Ovary (tissue), 7 donors: ENCODE measurements at regions not wholly inside any gene's neighbourhood (a gene's known extent, or its start where the extent isn't known, plus 50 kb on each side); places are given as distances from the start of the nearest gene placed in this dataset.

Source experiments
- DNase-seq, 5 donors: peaks; one replicate each; pipeline ENCODE4 v3.0.0-alpha.2; 2019 to 2020
- H3K27ac ChIP-seq, 2 donors: fragments of 200-600 bp; one replicate each; pipeline versions ENCODE4 v1.5.1 to v1.8.0; 2019 to 2022
- H3K27me3 ChIP-seq: fragments of 200-600 bp; one replicate; pipeline ENCODE4 v1.8.0; 2022
- H3K36me3 ChIP-seq: fragments of 200-600 bp; sonication (generic); one replicate; pipeline ENCODE4 v1.5.1; 2019
- H3K4me1 ChIP-seq: one replicate; pipeline ENCODE4 v1.8.1; 2013; ENCODE audit warnings: mild to moderate bottlenecking, moderate library complexity; ENCODE audit not compliant: insufficient read depth
- H3K4me3 ChIP-seq: fragments of 200-600 bp; sonication (generic); one replicate; pipeline ENCODE4 v1.5.1; 2017
- H3K9me3 ChIP-seq, 2 donors: fragments of 200-600 bp in 1 of 2; sonication (generic) in 1 of 2; one replicate each; pipeline versions ENCODE4 v1.5.1 to v1.8.1; 2013 to 2019; ENCODE audit warnings: mild to moderate bottlenecking in 1 of 2, moderate library complexity in 1 of 2
- CTCF ChIP-seq, 3 donors: fragments of 450-650 bp in 2 of 3; fragments of 200-600 bp in 1 of 3; IDR thresholded peaks; one replicate each; pipeline versions ENCODE4 v1.5.1 to v1.8.0; 2016 to 2022; ENCODE audit warnings: antibody characterized with exemption in 3 of 3, mild to moderate bottlenecking in 1 of 3
- EP300 ChIP-seq: sonication (generic); formaldehyde crosslinking; IDR thresholded peaks from one replicate; pipeline ENCODE4 v1.6.1; 2017; ENCODE audit warnings: antibody characterized with exemption
- POLR2A ChIP-seq: fragments of 450-650 bp; IDR thresholded peaks from one replicate; pipeline ENCODE4 v1.6.1; 2017; ENCODE audit warnings: antibody characterized with exemption, mild to moderate bottlenecking, moderate library complexity
- WGBS, 3 donors: extraction: QIAGEN DNeasy Blood & Tissue Kit in 1 of 3; methylation state at CpG; one replicate each; pipeline versions ENCODE4 v1.1.5 to v1.1.7; 2013 to 2017; 5-methylcytosine and 5-hydroxymethylcytosine counted together
- intact Hi-C, 4 donors: fragments of 100-400 bp; cut with DNase I; formaldehyde crosslinking; loops; one replicate each; pipeline versions ENCODE4 v1.11.0 to v1.15.1; 2022 to 2023
- donor health status: DM: no; HTN: no; CAD: no; lungs with moderate emphysema.
- donor health status: DM: no; HTN: no; CAD: no.
- donor health status: Bipolar disorder and iron deficiency.
- donor health status: DM: no; HTN: no; CAD: no.
- donor health status: DM: yes; HTN: yes; CAD: no.

- no peak overlapping the region for H3K4me3 ChIP-seq
- TF ChIP-seq POLR2A (no peak), CTCF (IDR thresholded peaks at IDR 0.05) (no peak), EP300 (no peak)
- no peak overlapping the region for H3K27ac ChIP-seq
- WGBS, 3 donors = 51 to 57% (median 55%) methylated on average over 4 of the region's 4 CpGs
- H3K9me3 ChIP-seq = no peaks in the 10 kb centered on the region
- no peaks in the 10 kb centered on the region for H3K27me3 ChIP-seq
- no peaks in the 10 kb centered on the region for H3K4me1 ChIP-seq
- intact Hi-C loops = no loop called here
- H3K36me3 ChIP-seq = no peaks in the 10 kb centered on the region
- DNase-seq = no peak
These were observed 513.4 kb upstream of the SLC35B3 start for GRCh38 chr6:8948733-8949132.

- no peaks in the 10 kb centered on the region for H3K9me3 ChIP-seq
- intact Hi-C loops = no loop called here
- H3K27ac ChIP-seq = no peak overlapping the region
- no peak overlapping the region for H3K4me3 ChIP-seq
- H3K27me3 ChIP-seq = no peaks in the 10 kb centered on the region
- H3K36me3 ChIP-seq = no peaks in the 10 kb centered on the region
- H3K4me1 ChIP-seq = no peaks in the 10 kb centered on the region
- DNase-seq = no peak
- TF ChIP-seq CTCF (IDR thresholded peaks at IDR 0.05) = no peak
- no peak for TF ChIP-seq EP300
- TF ChIP-seq POLR2A = no peak
- 50 to 81% (median 55%) methylated on average over 4 of the region's 4 CpGs for WGBS, 3 donors
These were observed 512.6 kb upstream of the SLC35B3 start for GRCh38 chr6:8947900-8948299.

GRCh38 chr6:8944548-8944947, 509.2 kb upstream of the SLC35B3 start:
- intact Hi-C loops = no loop called here
- 26 to 41% (median 29%) methylated on average over 3 of the region's 3 CpGs for WGBS, 3 donors
- DNase-seq = no peak
- Histone ChIP-seq H3K4me1 (no peaks in the 10 kb centered on the region), H3K27ac (no peak overlapping the region), H3K4me3 (no peak overlapping the region), H3K27me3 (no peaks in the 10 kb centered on the region), H3K36me3 (no peaks in the 10 kb centered on the region), H3K9me3 (no peaks in the 10 kb centered on the region)
- no peak for TF ChIP-seq POLR2A
- no peak for TF ChIP-seq EP300
- no peak for TF ChIP-seq CTCF (IDR thresholded peaks at IDR 0.05)

- H3K27me3 ChIP-seq = no peaks in the 10 kb centered on the region
- H3K36me3 ChIP-seq = no peaks in the 10 kb centered on the region
- intact Hi-C loops = no loop called here
- TF ChIP-seq EP300 (no peak), CTCF (IDR thresholded peaks at IDR 0.05) (no peak), POLR2A (no peak)
- 55 to 84% (median 81%) methylated on average over 3 of the region's 3 CpGs for WGBS, 3 donors
- no peak overlapping the region for H3K27ac ChIP-seq
- no peaks in the 10 kb centered on the region for H3K9me3 ChIP-seq
- H3K4me3 ChIP-seq = no peak overlapping the region
- DNase-seq = no peak
- H3K4me1 ChIP-seq = no peaks in the 10 kb centered on the region
These were observed 507.7 kb upstream of the SLC35B3 start for GRCh38 chr6:8943073-8943472.

GRCh38 chr6:8941577-8941976, 506.2 kb upstream of the SLC35B3 start:
- WGBS, 3 donors = 28 to 38% (median 33%) methylated on average over 2 of the region's 2 CpGs

More at GRCh38 chr6:8941577-8941976, 506.2 kb upstream of the SLC35B3 start:
- no peak overlapping the region for H3K27ac ChIP-seq
- TF ChIP-seq CTCF (IDR thresholded peaks at IDR 0.05) = no peak
- TF ChIP-seq POLR2A = no peak
- no peak for TF ChIP-seq EP300
- H3K9me3 ChIP-seq = no peaks in the 10 kb centered on the region
- intact Hi-C loops = no loop called here
- no peaks in the 10 kb centered on the region for H3K36me3 ChIP-seq
- H3K27me3 ChIP-seq = no peaks in the 10 kb centered on the region
- DNase-seq = no peak
- H3K4me3 ChIP-seq = no peak overlapping the region
- no peaks in the 10 kb centered on the region for H3K4me1 ChIP-seq
